HG02981 (cell line): ENCODE measurements at regions not wholly inside any gene's neighbourhood (a gene's known extent, or its start where the extent isn't known, plus 50 kb on each side); places are given as distances from the start of the nearest gene placed in this dataset.
"Not testable (repeated sequence)": the region's sequence is repeated elsewhere in the genome, so short reads cannot be mapped to it uniquely, and the experiment has no call there.

ENCODE experiments used
- ATAC-seq: cut with Tn5 transposase; IDR thresholded peaks from one replicate; pipeline ENCODE4 v1.9.1; 2021; ENCODE audit warnings: mild to moderate bottlenecking, moderate library complexity; ENCODE audit not compliant: unreplicated experiment

- no peak for ATAC-seq
Measured at GRCh38 chr6:8361259-8361658, 74.1 kb downstream of the SLC35B3 start.

GRCh38 chr6:8352966-8353340, 82.4 kb downstream of the SLC35B3 start:
- ATAC-seq = no peak

GRCh38 chr6:8352335-8352965, 82.9 kb downstream of the SLC35B3 start:
- no peak for ATAC-seq

GRCh38 chr6:8343600-8343999, 91.7 kb downstream of the SLC35B3 start:
- ATAC-seq = no peak

- no peak for ATAC-seq
Measured at GRCh38 chr6:8342241-8342819, 93.0 kb downstream of the SLC35B3 start.

GRCh38 chr6:8337147-8337546, 98.2 kb downstream of the SLC35B3 start:
- ATAC-seq = no peak

GRCh38 chr6:8336406-8337057, 98.8 kb downstream of the SLC35B3 start:
- ATAC-seq = no peak

GRCh38 chr6:8335896-8336295, 99.4 kb downstream of the SLC35B3 start:
- ATAC-seq = no peak

GRCh38 chr6:8335381-8335780, 100.0 kb downstream of the SLC35B3 start:
- ATAC-seq = no peak

- no peak for ATAC-seq
Measured at GRCh38 chr6:8334113-8334512, 101.2 kb downstream of the SLC35B3 start.

GRCh38 chr6:8329562-8329961, 105.8 kb downstream of the SLC35B3 start:
- no peak for ATAC-seq

GRCh38 chr6:8325743-8326142, 109.6 kb downstream of the SLC35B3 start:
- ATAC-seq = no peak

GRCh38 chr6:8322659-8323058, 112.7 kb downstream of the SLC35B3 start:
- ATAC-seq = no peak

GRCh38 chr6:8321671-8322404, 113.5 kb downstream of the SLC35B3 start:
- ATAC-seq = no peak

GRCh38 chr6:8315154-8315553, 120.2 kb downstream of the SLC35B3 start:
- no peak for ATAC-seq

- ATAC-seq = no peak
Measured at GRCh38 chr6:8301502-8301901, 133.8 kb downstream of the SLC35B3 start.

GRCh38 chr6:8299034-8299433, 136.3 kb downstream of the SLC35B3 start:
- no peak for ATAC-seq

- ATAC-seq = not testable (repeated sequence)
Measured at GRCh38 chr6:8282946-8283345, 152.4 kb downstream of the SLC35B3 start.

- ATAC-seq = no peak
Measured at GRCh38 chr6:8282380-8282779, 153.0 kb downstream of the SLC35B3 start.

- ATAC-seq = no peak
Measured at GRCh38 chr6:8279041-8279805, 156.1 kb downstream of the SLC35B3 start.

- ATAC-seq = no peak
Measured at GRCh38 chr6:8278562-8278961, 156.8 kb downstream of the SLC35B3 start.
